HFFc6 (cell line): ENCODE measurements at regions not wholly inside any gene's neighbourhood (a gene's known extent, or its start where the extent isn't known, plus 50 kb on each side); places are given as distances from the start of the nearest gene placed in this dataset.

Experiments used
- DNase-seq: peaks from one replicate; pipeline ENCODE4 v3.0.0-alpha.2; 2018
- H3K27ac Mint-ChIP-seq: 2 replicates; pipeline ENCODE4 v1.8.0; 2020; ENCODE audit warnings: mild to moderate bottlenecking, mixed read lengths
- H3K27me3 Mint-ChIP-seq: 2 replicates; pipeline ENCODE4 v1.8.0; 2021; ENCODE audit warnings: mild to moderate bottlenecking, moderate library complexity, mixed read lengths; ENCODE audit not compliant: insufficient read depth
- H3K36me3 Mint-ChIP-seq: 2 replicates; pipeline ENCODE4 v1.8.0; 2021; ENCODE audit warnings: low read depth, mixed read lengths
- H3K4me1 Mint-ChIP-seq: 2 replicates; pipeline ENCODE4 v1.8.0; 2020; ENCODE audit warnings: low read depth, mixed read lengths
- H3K4me3 Mint-ChIP-seq: 2 replicates; pipeline ENCODE4 v1.8.0; 2020; ENCODE audit warnings: mild to moderate bottlenecking, moderate library complexity, mixed read lengths
- H3K9me3 Mint-ChIP-seq: 2 replicates; pipeline ENCODE4 v1.8.0; 2020; ENCODE audit warnings: mild to moderate bottlenecking, mixed read lengths
- CTCF ChIP-seq: fragments of 200-600 bp; sonication (generic); IDR thresholded peaks from 2 replicates; pipeline ENCODE4 v1.5.0; 2021; ENCODE audit warnings: antibody characterized with exemption, mild to moderate bottlenecking

GRCh38 chr12:89179245-89179644, 173.1 kb downstream of the DUSP6 start:
- no peak for TF ChIP-seq CTCF
- no peaks in the 10 kb centered on the region for H3K9me3 Mint-ChIP-seq
- no peak overlapping the region for H3K4me3 Mint-ChIP-seq
- no peak for DNase-seq
- H3K4me1 Mint-ChIP-seq = peaks cover 32% of the 10 kb centered on the region
- no peak overlapping the region for H3K27ac Mint-ChIP-seq
- no peaks in the 10 kb centered on the region for H3K27me3 Mint-ChIP-seq
- no peaks in the 10 kb centered on the region for H3K36me3 Mint-ChIP-seq

- H3K4me1 Mint-ChIP-seq = peaks cover 32% of the 10 kb centered on the region
- DNase-seq = no peak
- 0 out of 2 replicates have a peak, but pooled peaks cover 3% of the 10 kb centered on the region for H3K36me3 Mint-ChIP-seq
- H3K27me3 Mint-ChIP-seq = no peaks in the 10 kb centered on the region
- no peaks in the 10 kb centered on the region for H3K9me3 Mint-ChIP-seq
- TF ChIP-seq CTCF = no peak
- no peak overlapping the region for H3K27ac Mint-ChIP-seq
- no peak overlapping the region for H3K4me3 Mint-ChIP-seq
Measured at GRCh38 chr12:89177802-89178395, 174.4 kb downstream of the DUSP6 start.

- H3K4me1 Mint-ChIP-seq = peaks cover 20% of the 10 kb centered on the region
- H3K27me3 Mint-ChIP-seq = no peaks in the 10 kb centered on the region
- DNase-seq = no peak
- no peak overlapping the region for H3K4me3 Mint-ChIP-seq
- TF ChIP-seq CTCF = no peak
- H3K9me3 Mint-ChIP-seq = peaks cover under 1% of the 10 kb centered on the region; the same call in 1 of the 2 replicates
- H3K36me3 Mint-ChIP-seq = 0 out of 2 replicates have a peak, but pooled peaks cover 13% of the 10 kb centered on the region
- H3K27ac Mint-ChIP-seq = no peak overlapping the region
Measured at GRCh38 chr12:89176676-89177075, 175.6 kb downstream of the DUSP6 start.

GRCh38 chr12:89173678-89174077, 178.6 kb downstream of the DUSP6 start:
- Mint-ChIP-seq H3K27me3 (no peaks in the 10 kb centered on the region), H3K27ac (no peak overlapping the region), H3K9me3 (peaks cover 4% of the 10 kb centered on the region; the same call in 1 of the 2 replicates), H3K4me1 (no peaks in the 10 kb centered on the region), H3K4me3 (no peak overlapping the region), H3K36me3 (0 out of 2 replicates have a peak, but pooled peaks cover 13% of the 10 kb centered on the region)
- no peak for DNase-seq
- TF ChIP-seq CTCF = no peak

GRCh38 chr12:89173096-89173495, 179.2 kb downstream of the DUSP6 start:
- Mint-ChIP-seq H3K4me1 (no peaks in the 10 kb centered on the region), H3K27ac (no peak overlapping the region), H3K27me3 (no peaks in the 10 kb centered on the region), H3K9me3 (peaks cover 4% of the 10 kb centered on the region; the same call in 1 of the 2 replicates), H3K4me3 (no peak overlapping the region), H3K36me3 (0 out of 2 replicates have a peak, but pooled peaks cover 13% of the 10 kb centered on the region)
- DNase-seq = no peak
- TF ChIP-seq CTCF = no peak
